B cell (primary cell): ENCODE measurements at regions not wholly inside any gene's neighbourhood (a gene's known extent, or its start where the extent isn't known, plus 50 kb on each side); places are given as distances from the start of the nearest gene placed in this dataset.

Source experiments
- ATAC-seq: fragments of 200-7000 bp; cut with Tn5 transposase; one replicate; pipeline ENCODE4 v1.10.0; 2021; ENCODE audit warnings: low read depth, mild to moderate bottlenecking, moderate number of reproducible peaks, moderate library complexity
- CTCF ChIA-PET: fragments of 350-600 bp; sonication (Branson Sonifier 250); formaldehyde crosslinking; loops from one replicate; lab custom pipeline; 2021; ENCODE audit warnings: antibody characterized with exemption, inconsistent platforms; lab: Charles Lee
- POLR2A ChIA-PET: fragments of 350-600 bp; sonication (Branson Sonifier 250); formaldehyde crosslinking; loops from one replicate; lab custom pipeline; 2021; ENCODE audit warnings: antibody characterized with exemption; lab: Charles Lee
- DNase-seq: peaks from one replicate; pipeline ENCODE4 v3.0.0; 2013
- H2AFZ ChIP-seq: 2 replicates; pipeline ENCODE4 v1.6.1; 2012; ENCODE audit warnings: mild to moderate bottlenecking, low read depth, low read length; ENCODE audit not compliant: insufficient read depth, poor library complexity, severe bottlenecking
- H3K27ac ChIP-seq, 2 donors: 1 replicate in 1 of 2; 2 replicates in 1 of 2; pipeline ENCODE4 v1.5.1; 2012 to 2013; ENCODE audit warnings: low read length in 2 of 2, mild to moderate bottlenecking in 2 of 2, moderate library complexity in 1 of 2
- H3K27me3 ChIP-seq, 4 experiments: fragments of 200-600 bp in 1 of 4; sonication (generic) in 1 of 4; replicated peaks in 1 of 4; 1 replicate in 2 of 4; 2 replicates in 2 of 4; pipeline versions ENCODE4 v1.6.1 to v1.7.0; 2013 to 2016; ENCODE audit warnings: low read length in 3 of 4, mild to moderate bottlenecking in 2 of 4, mixed read lengths in 1 of 4, moderate library complexity in 1 of 4; ENCODE audit not compliant: insufficient read depth in 4 of 4, control insufficient read depth in 3 of 4; ENCODE audit errors: control extremely low read depth in 1 of 4
- H3K36me3 ChIP-seq, 2 experiments: replicated peaks in 1 of 2; 1 replicate in 1 of 2; 2 replicates in 1 of 2; pipeline versions ENCODE4 v1.6.1 to v1.7.1; 2013; ENCODE audit warnings: low read length in 1 of 2; ENCODE audit not compliant: insufficient read depth in 2 of 2, control insufficient read depth in 1 of 2; ENCODE audit errors: control extremely low read depth in 1 of 2, extremely low read depth in 1 of 2
- H3K4me1 ChIP-seq, 2 donors: fragments of 200-600 bp in 1 of 2; sonication (generic) in 1 of 2; 1 replicate in 1 of 2; 2 replicates in 1 of 2; pipeline versions ENCODE4 v1.5.1 to v1.6.1; 2013 to 2017; ENCODE audit warnings: low read length in 2 of 2; ENCODE audit not compliant: control insufficient read depth in 2 of 2, insufficient read depth in 2 of 2
- H3K4me2 ChIP-seq: replicated peaks from 2 replicates; pipeline ENCODE3; 2012; ENCODE audit warnings: mild to moderate bottlenecking, low read depth, low read length; ENCODE audit not compliant: poor library complexity, severe bottlenecking
- H3K4me3 ChIP-seq, 5 experiments: fragments of 200-600 bp in 1 of 5; sonication (generic) in 1 of 5; 1 replicate in 3 of 5; 2 replicates in 2 of 5; pipeline versions ENCODE4 v1.5.1 to v1.7.0; 2011 to 2016; ENCODE audit warnings: low read length in 4 of 5, mild to moderate bottlenecking in 4 of 5, low read depth in 2 of 5, control low read depth in 1 of 5, moderate library complexity in 1 of 5; ENCODE audit not compliant: insufficient read depth in 1 of 5; ENCODE audit errors: control extremely low read depth in 1 of 5, extremely low read depth in 1 of 5
- H3K79me2 ChIP-seq: fragments of 200-600 bp; sonication (generic); one replicate; pipeline ENCODE4 v1.6.0; 2016; ENCODE audit warnings: low read length; ENCODE audit not compliant: control insufficient read depth, insufficient read depth
- H3K9ac ChIP-seq: fragments of 200-600 bp; sonication (generic); 2 replicates; pipeline ENCODE4 v1.6.1; 2017; ENCODE audit warnings: mild to moderate bottlenecking, low read length, moderate library complexity
- H3K9me3 ChIP-seq, 3 donors: one replicate each; pipeline versions ENCODE4 v1.6.1 to v1.7.1; 2013; ENCODE audit warnings: low read length in 2 of 3; ENCODE audit not compliant: control insufficient read depth in 2 of 3, insufficient read depth in 1 of 3; ENCODE audit errors: control extremely low read depth in 1 of 3
- H4K20me1 ChIP-seq: 2 replicates; pipeline ENCODE4 v1.6.0; 2012; ENCODE audit warnings: mild to moderate bottlenecking, low read length; ENCODE audit not compliant: insufficient read depth, control insufficient read depth, poor library complexity, severe bottlenecking
- H3K27ac Mint-ChIP-seq: one replicate; pipeline ENCODE4 v1.8.0; 2021; ENCODE audit warnings: mixed read lengths
- H3K27me3 Mint-ChIP-seq: one replicate; pipeline ENCODE4 v1.8.0; 2021; ENCODE audit warnings: mixed read lengths
- H3K4me1 Mint-ChIP-seq: one replicate; pipeline ENCODE4 v1.8.0; 2021; ENCODE audit warnings: mixed read lengths
- H3K4me3 Mint-ChIP-seq: one replicate; pipeline ENCODE4 v1.8.0; 2021; ENCODE audit warnings: mixed read lengths
- H3K9me3 Mint-ChIP-seq: one replicate; pipeline ENCODE4 v1.8.0; 2022; ENCODE audit warnings: mixed read lengths; ENCODE audit not compliant: insufficient read depth
- EZH2 ChIP-seq: IDR thresholded peaks from 2 replicates; pipeline ENCODE4 v1.6.1; 2012; ENCODE audit warnings: borderline replicate concordance, low read depth, mild to moderate bottlenecking, moderate library complexity, low read length; ENCODE audit not compliant: insufficient read depth, poor library complexity, severe bottlenecking
- WGBS: methylation state at CpG from one replicate; pipeline ENCODE4 v1.1.5; 2013; ENCODE audit warnings: missing lambda C conversion rate; ENCODE audit not compliant: insufficient coverage; 5-methylcytosine and 5-hydroxymethylcytosine counted together
- intact Hi-C: fragments of 100-400 bp; cut with micrococcal nuclease; formaldehyde crosslinking; loops from one replicate; pipeline ENCODE4 v1.10.0; 2022
- TF ChIP-seq, protein P1 (sequence below): fragments of 200-600 bp; IDR thresholded peaks from one replicate; pipeline ENCODE4 v1.8.0; 2022; ENCODE audit warnings: antibody characterized with exemption, mild to moderate bottlenecking

DNA sequence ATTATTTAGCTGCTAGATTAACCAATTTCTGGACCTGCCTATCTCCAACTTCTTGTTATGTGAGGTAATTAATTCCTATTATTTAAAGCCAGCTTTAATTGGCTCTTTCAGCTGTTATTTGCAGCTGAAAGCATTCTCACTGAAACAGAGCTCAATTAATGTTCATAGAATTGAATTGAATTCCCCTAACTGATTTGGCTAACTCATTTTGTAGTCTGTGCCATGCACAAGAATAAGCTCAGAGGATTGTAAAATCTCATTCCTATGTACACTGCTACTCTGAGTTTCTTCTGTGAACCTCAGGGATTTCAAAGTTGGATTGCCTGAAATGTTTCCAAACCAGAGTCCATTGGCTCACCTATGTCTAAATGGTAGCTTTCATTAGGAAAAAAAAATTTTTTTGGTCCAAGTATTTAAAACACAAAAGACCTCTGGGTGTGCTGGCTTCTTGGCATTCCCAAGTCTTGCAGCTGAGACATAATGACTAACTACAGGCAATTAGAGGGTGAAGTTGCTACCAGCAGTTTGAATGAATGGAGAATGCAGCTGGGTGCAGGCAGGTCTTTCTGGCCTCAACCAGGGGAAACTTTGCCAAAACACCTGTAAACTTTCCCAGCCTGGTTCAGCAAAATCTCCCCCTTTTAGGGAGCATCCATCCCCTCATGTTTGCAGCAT, 134.3 kb downstream of the EDEM1 start:
- H3K27ac Mint-ChIP-seq, result no peak overlapping the region
- peaks cover 0 to 3% (median 0%) of the 10 kb centered on the region in 4 experiments for H3K27me3 ChIP-seq
- H3K4me3 Mint-ChIP-seq, result no peak overlapping the region
- H3K79me2 ChIP-seq, result no peaks in the 10 kb centered on the region
- H3K27me3 Mint-ChIP-seq, result peaks cover 18% of the 10 kb centered on the region
- no peaks in the 10 kb centered on the region for H3K4me1 ChIP-seq
- no peak overlapping the region for H3K4me3 ChIP-seq
- no peaks in the 10 kb centered on the region for H3K9me3 ChIP-seq
- no peaks in the 10 kb centered on the region for H3K36me3 ChIP-seq
- intact Hi-C loops, result no loop called here
- H2AFZ ChIP-seq, result no peak overlapping the region
- H3K27ac ChIP-seq, result no peak overlapping the region
- ATAC-seq, result no peak
- no peaks in the 10 kb centered on the region for H3K9me3 Mint-ChIP-seq
- no peak for TF ChIP-seq EZH2
- TF ChIP-seq, protein P1, sequence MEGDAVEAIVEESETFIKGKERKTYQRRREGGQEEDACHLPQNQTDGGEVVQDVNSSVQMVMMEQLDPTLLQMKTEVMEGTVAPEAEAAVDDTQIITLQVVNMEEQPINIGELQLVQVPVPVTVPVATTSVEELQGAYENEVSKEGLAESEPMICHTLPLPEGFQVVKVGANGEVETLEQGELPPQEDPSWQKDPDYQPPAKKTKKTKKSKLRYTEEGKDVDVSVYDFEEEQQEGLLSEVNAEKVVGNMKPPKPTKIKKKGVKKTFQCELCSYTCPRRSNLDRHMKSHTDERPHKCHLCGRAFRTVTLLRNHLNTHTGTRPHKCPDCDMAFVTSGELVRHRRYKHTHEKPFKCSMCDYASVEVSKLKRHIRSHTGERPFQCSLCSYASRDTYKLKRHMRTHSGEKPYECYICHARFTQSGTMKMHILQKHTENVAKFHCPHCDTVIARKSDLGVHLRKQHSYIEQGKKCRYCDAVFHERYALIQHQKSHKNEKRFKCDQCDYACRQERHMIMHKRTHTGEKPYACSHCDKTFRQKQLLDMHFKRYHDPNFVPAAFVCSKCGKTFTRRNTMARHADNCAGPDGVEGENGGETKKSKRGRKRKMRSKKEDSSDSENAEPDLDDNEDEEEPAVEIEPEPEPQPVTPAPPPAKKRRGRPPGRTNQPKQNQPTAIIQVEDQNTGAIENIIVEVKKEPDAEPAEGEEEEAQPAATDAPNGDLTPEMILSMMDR, result no peak
- H3K9ac ChIP-seq, result no peak overlapping the region
- CTCF ChIA-PET, result interaction anchor here (1.2 kb wide), 1 partner anchor 15 kb away, joined by 3 read pairs; no protein-coding TSS in a partner anchor
- H3K4me1 Mint-ChIP-seq, result no peaks in the 10 kb centered on the region
- no peak for DNase-seq
- H3K4me2 ChIP-seq, result no peak overlapping the region
- POLR2A ChIA-PET, result no interaction called here
- H4K20me1 ChIP-seq, result no peaks in the 10 kb centered on the region

DNA sequence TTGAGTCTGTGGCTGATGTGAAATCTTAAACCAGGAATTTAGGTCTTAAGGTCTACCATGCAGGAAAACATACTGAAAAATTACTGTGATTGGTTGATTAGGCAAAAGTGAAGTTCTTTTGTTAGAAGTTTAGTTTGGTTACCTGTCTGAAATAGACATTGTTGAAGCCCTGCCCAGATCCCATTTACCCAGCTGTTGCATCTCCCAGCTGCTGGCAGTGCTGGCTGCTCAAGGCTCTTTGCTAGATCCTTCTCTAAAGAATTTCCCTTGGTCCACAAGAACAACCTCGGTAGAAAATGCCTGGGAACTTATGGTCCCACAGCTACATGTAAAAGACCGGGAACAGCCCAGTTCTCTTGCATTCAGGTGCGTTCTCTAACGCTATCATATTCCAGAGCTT, 137.3 kb downstream of the EDEM1 start:
- Mint-ChIP-seq H3K27me3 (peaks cover 14% of the 10 kb centered on the region), H3K9me3 (no peaks in the 10 kb centered on the region), H3K4me1 (no peaks in the 10 kb centered on the region), H3K4me3 (no peak overlapping the region), H3K27ac (no peak overlapping the region)
- Histone ChIP-seq H3K79me2 (no peaks in the 10 kb centered on the region), H3K36me3 (no peaks in the 10 kb centered on the region), H3K4me3 (no peak overlapping the region), H3K9ac (no peak overlapping the region), H2AFZ (no peak overlapping the region), H3K27me3 (peaks cover 0 to 3% (median 0%) of the 10 kb centered on the region in 4 experiments), H3K4me1 (no peaks in the 10 kb centered on the region), H3K9me3 (peaks cover 0 to 3% (median 0%) of the 10 kb centered on the region in 3 donors), H3K4me2 (no peak overlapping the region), H3K27ac (no peak overlapping the region), H4K20me1 (no peaks in the 10 kb centered on the region)
- 56% methylated on average over 4 of the region's 4 CpGs for WGBS
- intact Hi-C loops, result no loop called here
- ChIA-PET POLR2A (no interaction called here), CTCF (no interaction called here)
- ATAC-seq (no peak), DNase-seq (no peak)
- TF ChIP-seq EZH2, result no peak
- TF ChIP-seq, protein P1, result no peak
